Mesothelial cell of epicardium (in vitro differentiated cells): ENCODE measurements at regions not wholly inside any gene's neighbourhood (a gene's known extent, or its start where the extent isn't known, plus 50 kb on each side); places are given as distances from the start of the nearest gene placed in this dataset.

Experiments used
- DNase-seq, 2 experiments: peaks; one replicate each; pipeline ENCODE4 v3.0.0; 2021; ENCODE audit warnings: low spot score in 2 of 2; ENCODE audit not compliant: unreplicated experiment in 2 of 2
- H3K27ac Mint-ChIP-seq: 2 replicates; pipeline ENCODE4 v1.8.0; 2021; ENCODE audit warnings: mixed read lengths
- H3K27me3 Mint-ChIP-seq: 2 replicates; pipeline ENCODE4 v1.8.0; 2021; ENCODE audit warnings: low read depth, mixed read lengths
- H3K36me3 Mint-ChIP-seq: 2 replicates; pipeline ENCODE4 v1.8.0; 2021; ENCODE audit warnings: mixed read lengths
- H3K4me1 Mint-ChIP-seq: 2 replicates; pipeline ENCODE4 v1.8.0; 2021; ENCODE audit warnings: mixed read lengths
- H3K4me3 Mint-ChIP-seq: 2 replicates; pipeline ENCODE4 v1.8.0; 2021; ENCODE audit warnings: mild to moderate bottlenecking, moderate library complexity, mixed read lengths
- H3K9me3 Mint-ChIP-seq: 2 replicates; pipeline ENCODE4 v1.8.0; 2021; ENCODE audit warnings: mixed read lengths
- TF ChIP-seq, protein P1 (sequence below): fragments of 200-600 bp; sonication (generic); IDR thresholded peaks from one replicate; pipeline ENCODE4 v1.5.0; 2021; ENCODE audit warnings: antibody characterized with exemption; ENCODE audit not compliant: unreplicated experiment

DNA sequence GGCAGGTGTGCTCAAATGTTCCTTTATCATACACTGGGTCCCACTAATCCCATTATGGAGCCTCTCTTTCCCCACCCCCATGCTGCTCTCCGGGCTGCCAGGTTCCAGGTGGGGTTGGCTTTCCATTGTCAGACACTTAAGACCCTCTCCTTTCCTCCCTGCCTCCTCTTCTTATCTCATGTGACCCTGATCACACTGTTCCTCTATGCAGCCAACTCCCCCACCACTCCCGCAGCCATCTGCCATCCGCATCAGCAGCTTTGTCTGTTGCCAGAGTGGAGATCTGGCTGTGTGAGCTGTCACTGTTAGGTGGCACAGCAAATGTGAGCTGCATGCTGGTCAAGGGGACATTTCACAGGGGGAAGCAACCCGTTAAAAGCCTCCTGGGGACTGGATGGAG, 391.4 kb downstream of the TNS3 start:
- Mint-ChIP-seq H3K27ac (no peak overlapping the region), H3K9me3 (no peaks in the 10 kb centered on the region), H3K27me3 (peaks cover 2% of the 10 kb centered on the region), H3K36me3 (no peaks in the 10 kb centered on the region), H3K4me3 (no peak overlapping the region), H3K4me1 (peaks cover 33% of the 10 kb centered on the region)
- TF ChIP-seq, protein P1, sequence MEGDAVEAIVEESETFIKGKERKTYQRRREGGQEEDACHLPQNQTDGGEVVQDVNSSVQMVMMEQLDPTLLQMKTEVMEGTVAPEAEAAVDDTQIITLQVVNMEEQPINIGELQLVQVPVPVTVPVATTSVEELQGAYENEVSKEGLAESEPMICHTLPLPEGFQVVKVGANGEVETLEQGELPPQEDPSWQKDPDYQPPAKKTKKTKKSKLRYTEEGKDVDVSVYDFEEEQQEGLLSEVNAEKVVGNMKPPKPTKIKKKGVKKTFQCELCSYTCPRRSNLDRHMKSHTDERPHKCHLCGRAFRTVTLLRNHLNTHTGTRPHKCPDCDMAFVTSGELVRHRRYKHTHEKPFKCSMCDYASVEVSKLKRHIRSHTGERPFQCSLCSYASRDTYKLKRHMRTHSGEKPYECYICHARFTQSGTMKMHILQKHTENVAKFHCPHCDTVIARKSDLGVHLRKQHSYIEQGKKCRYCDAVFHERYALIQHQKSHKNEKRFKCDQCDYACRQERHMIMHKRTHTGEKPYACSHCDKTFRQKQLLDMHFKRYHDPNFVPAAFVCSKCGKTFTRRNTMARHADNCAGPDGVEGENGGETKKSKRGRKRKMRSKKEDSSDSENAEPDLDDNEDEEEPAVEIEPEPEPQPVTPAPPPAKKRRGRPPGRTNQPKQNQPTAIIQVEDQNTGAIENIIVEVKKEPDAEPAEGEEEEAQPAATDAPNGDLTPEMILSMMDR = no peak
- no peak for DNase-seq

DNA sequence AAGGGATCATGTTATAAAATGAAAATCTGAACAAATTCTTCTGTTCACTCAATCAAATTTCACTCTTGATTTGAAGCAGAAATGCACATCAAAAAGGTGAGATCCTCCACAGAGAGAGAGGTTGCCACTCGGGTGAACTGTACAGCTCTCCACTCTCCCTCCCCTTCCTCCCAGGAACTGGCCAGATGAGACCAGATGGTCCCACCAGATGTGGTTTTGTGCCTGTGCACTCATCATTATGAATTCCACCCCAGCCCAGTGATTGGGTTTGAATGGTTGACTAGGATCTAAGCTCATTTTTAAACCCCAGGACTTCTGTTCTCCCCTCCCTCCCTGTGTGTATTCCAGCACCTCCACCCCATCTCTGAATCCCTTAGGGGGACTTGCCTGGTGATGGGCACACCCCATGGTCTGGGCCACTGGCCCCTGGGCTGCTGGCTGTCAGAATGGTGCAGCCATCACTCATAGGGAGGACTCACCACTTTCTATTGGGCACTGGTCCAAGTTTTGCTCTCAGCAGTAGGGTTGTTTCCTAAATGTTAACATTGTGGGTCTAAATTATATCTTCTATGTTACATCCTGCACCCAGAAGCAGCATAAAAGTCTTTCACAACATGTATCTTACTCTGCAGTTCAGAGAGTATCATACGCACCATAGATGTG, 393.1 kb downstream of the TNS3 start:
- no peak overlapping the region for H3K27ac Mint-ChIP-seq
- H3K36me3 Mint-ChIP-seq = no peaks in the 10 kb centered on the region
- H3K4me3 Mint-ChIP-seq = no peak overlapping the region
- no peaks in the 10 kb centered on the region for H3K9me3 Mint-ChIP-seq
- no peak for DNase-seq
- H3K4me1 Mint-ChIP-seq = peaks cover 24% of the 10 kb centered on the region
- H3K27me3 Mint-ChIP-seq = peaks cover 2% of the 10 kb centered on the region
- TF ChIP-seq, protein P1 = no peak

DNA sequence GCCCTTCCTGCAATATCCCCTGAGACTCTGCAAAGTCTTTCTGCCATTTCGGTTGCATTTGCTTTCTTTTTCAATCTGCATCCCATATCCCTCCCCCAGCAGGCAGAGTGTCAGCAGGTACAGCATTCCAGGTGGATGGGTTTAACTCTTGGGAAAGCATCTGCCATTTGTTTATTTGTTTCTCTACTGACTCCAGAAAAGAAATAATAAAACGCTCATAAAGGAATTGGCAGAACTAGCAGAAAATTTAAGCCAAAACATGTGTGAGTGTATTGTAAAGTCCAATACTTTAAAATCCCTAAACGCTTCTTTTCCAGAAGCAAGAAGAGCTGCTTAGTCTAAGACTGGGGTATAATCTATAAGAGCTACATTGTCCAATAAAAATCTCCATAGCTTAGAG, 393.8 kb downstream of the TNS3 start:
- no peak overlapping the region for H3K27ac Mint-ChIP-seq
- no peaks in the 10 kb centered on the region for H3K36me3 Mint-ChIP-seq

DNA sequence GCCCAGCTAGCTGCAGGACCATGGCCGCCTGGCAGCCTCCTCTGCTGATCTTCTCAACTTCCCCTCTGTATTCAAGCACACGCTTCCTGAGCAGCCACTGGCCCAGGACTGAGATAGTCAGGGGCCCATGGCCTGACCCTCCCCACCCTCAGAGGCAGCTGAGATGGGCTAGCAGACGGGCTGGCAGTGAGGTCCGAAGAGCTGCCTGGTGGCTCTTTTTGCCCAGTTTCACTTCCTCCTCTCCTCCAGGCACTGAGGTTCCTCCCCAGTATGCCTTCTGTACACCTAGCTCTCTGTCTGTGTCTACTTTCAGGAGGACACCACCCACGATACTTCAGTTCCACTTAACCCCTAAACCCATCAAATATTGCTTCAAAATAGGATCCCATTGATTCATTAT, 395.6 kb downstream of the TNS3 start:
- H3K27me3 Mint-ChIP-seq = peaks cover 2% of the 10 kb centered on the region
- H3K36me3 Mint-ChIP-seq = no peaks in the 10 kb centered on the region
- DNase-seq = no peak
- TF ChIP-seq, protein P1 = no peak
- no peak overlapping the region for H3K27ac Mint-ChIP-seq
- H3K4me3 Mint-ChIP-seq = no peak overlapping the region
- H3K4me1 Mint-ChIP-seq = peaks cover 11% of the 10 kb centered on the region
- H3K9me3 Mint-ChIP-seq = no peaks in the 10 kb centered on the region

More for the DNA sequence above, 393.8 kb downstream of the TNS3 start:
- no peak for DNase-seq
- H3K27me3 Mint-ChIP-seq = peaks cover 2% of the 10 kb centered on the region
- H3K4me3 Mint-ChIP-seq = no peak overlapping the region
- TF ChIP-seq, protein P1 = no peak
- H3K9me3 Mint-ChIP-seq = no peaks in the 10 kb centered on the region
- H3K4me1 Mint-ChIP-seq = peaks cover 18% of the 10 kb centered on the region

DNA sequence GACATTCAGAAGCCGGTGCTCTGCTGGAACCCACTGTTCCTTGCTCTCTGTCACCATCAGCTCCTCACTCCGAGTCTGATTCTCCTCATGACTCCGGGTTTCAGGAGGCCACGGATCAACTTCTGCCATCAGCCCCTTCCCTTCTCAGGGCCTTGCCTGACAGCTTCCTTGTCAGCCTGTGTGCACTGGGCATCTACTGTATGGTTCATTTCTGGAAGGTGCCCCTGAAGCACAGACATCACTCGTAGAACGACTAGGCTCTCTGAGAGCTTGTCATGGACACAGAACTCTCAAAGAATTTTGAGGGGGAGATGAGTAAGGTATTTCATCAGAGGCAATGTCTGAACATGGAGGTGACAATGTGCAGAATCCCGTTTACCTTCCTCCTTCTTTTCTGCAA, 396.1 kb downstream of the TNS3 start:
- H3K27ac Mint-ChIP-seq = no peak overlapping the region
- DNase-seq = no peak

More for the DNA sequence above, 396.1 kb downstream of the TNS3 start:
- Mint-ChIP-seq H3K36me3 (no peaks in the 10 kb centered on the region), H3K4me3 (no peak overlapping the region), H3K27me3 (peaks cover 2% of the 10 kb centered on the region), H3K4me1 (peaks cover 11% of the 10 kb centered on the region), H3K9me3 (no peaks in the 10 kb centered on the region)
- TF ChIP-seq, protein P1 = no peak
